ENCODE measurements at regions not wholly inside any gene's neighbourhood (a gene's known extent, or its start where the extent isn't known, plus 50 kb on each side); places are given as distances from the start of the nearest gene placed in this dataset.

DNA sequence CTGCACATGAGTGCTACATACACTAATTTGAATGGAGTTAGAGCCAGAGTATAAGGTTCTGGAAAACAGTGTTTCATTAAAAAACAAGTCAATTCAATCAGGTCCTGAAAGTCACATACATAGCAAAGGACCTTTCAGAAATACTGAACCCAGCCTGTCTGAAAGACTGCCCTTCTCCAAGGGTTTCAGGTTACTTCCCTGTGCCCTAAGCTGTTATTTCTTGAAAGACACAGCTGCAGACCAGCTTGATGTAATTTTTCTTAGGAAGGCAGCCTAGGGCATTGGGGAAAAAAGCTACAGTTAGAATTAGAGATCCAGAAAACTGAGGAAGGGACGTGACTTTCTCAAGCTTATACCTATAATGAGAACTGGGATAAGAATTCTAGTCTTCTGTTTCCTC, 155.9 kb upstream of the MAOA start:
- TF ChIP-seq EZH2phosphoT487 (IDR thresholded peaks at IDR 0.05; ENCODE audit: low read depth), result no peak
- TF ChIP-seq, protein P1, sequence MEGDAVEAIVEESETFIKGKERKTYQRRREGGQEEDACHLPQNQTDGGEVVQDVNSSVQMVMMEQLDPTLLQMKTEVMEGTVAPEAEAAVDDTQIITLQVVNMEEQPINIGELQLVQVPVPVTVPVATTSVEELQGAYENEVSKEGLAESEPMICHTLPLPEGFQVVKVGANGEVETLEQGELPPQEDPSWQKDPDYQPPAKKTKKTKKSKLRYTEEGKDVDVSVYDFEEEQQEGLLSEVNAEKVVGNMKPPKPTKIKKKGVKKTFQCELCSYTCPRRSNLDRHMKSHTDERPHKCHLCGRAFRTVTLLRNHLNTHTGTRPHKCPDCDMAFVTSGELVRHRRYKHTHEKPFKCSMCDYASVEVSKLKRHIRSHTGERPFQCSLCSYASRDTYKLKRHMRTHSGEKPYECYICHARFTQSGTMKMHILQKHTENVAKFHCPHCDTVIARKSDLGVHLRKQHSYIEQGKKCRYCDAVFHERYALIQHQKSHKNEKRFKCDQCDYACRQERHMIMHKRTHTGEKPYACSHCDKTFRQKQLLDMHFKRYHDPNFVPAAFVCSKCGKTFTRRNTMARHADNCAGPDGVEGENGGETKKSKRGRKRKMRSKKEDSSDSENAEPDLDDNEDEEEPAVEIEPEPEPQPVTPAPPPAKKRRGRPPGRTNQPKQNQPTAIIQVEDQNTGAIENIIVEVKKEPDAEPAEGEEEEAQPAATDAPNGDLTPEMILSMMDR (IDR thresholded peaks at IDR 0.05; ENCODE audit: low read depth, low read length), result no peak
- Histone ChIP-seq H3K4me3 (ENCODE audit: low read length) (no peak overlapping the region), H3K27ac (ENCODE audit: low read length) (no peak overlapping the region), H3K36me3 (replicated peaks; ENCODE audit: low read depth, low read length) (no peaks in the 10 kb centered on the region), H3K27me3 (ENCODE audit: low read depth, low read length) (no peaks in the 10 kb centered on the region), H4K20me1 (ENCODE audit: insufficient read depth, low read length) (no peaks in the 10 kb centered on the region), H3K79me2 (ENCODE audit: low read length) (no peaks in the 10 kb centered on the region), H3K4me1 (ENCODE audit: low read length) (no peaks in the 10 kb centered on the region), H3K4me2 (ENCODE audit: low read length) (no peak overlapping the region), H2AFZ (ENCODE audit: low read depth, low read length) (no peak overlapping the region), H3K9me3 (ENCODE audit: insufficient read depth, low read length) (no peaks in the 10 kb centered on the region), H3K9ac (ENCODE audit: low read length) (no peak overlapping the region)

DNA sequence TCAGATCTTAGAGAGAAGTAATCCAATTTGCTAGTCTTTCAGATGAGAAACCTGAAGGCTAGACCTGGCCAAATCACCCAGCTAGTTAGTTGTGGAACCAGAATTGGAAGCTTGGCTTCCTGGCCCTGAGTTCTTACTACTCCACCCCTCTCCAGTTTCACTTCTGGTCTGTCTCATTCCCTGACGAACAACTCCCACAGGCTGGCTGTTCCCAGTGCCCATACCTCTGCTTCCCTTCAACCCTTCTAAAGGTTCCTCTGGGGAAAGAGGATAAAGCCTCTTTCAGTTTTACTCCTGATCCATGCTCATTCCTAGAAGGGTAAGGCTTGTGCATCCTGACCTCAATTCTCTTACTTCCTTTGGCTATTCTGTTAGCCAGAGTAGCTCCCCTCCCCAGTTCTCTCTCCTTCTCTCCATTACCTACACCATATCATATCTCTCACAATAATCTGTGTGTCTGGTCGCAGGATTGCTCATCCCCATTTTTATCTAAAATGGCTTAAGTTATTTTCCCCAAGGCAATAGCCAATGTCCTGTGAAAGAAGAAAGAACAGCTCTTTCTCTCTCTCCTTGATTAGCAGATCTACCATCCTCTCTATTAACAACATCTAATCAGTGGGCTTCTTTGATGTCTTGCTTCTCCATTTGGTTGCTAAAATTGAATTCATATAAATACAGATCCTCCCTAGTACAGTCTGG, 155.0 kb upstream of the MAOA start:
- Histone ChIP-seq H3K4me2 (ENCODE audit: low read length) (no peak overlapping the region), H3K27me3 (ENCODE audit: low read depth, low read length) (no peaks in the 10 kb centered on the region), H3K9ac (ENCODE audit: low read length) (no peak overlapping the region), H3K4me1 (ENCODE audit: low read length) (no peaks in the 10 kb centered on the region), H3K4me3 (ENCODE audit: low read length) (no peak overlapping the region), H3K27ac (ENCODE audit: low read length) (no peak overlapping the region), H3K36me3 (replicated peaks; ENCODE audit: low read depth, low read length) (no peaks in the 10 kb centered on the region), H3K79me2 (ENCODE audit: low read length) (no peaks in the 10 kb centered on the region), H3K9me3 (ENCODE audit: insufficient read depth, low read length) (no peaks in the 10 kb centered on the region), H2AFZ (ENCODE audit: low read depth, low read length) (no peak overlapping the region), H4K20me1 (ENCODE audit: insufficient read depth, low read length) (no peaks in the 10 kb centered on the region)
- no peak for TF ChIP-seq EZH2phosphoT487 (IDR thresholded peaks at IDR 0.05; ENCODE audit: low read depth)
- TF ChIP-seq, protein P1 (IDR thresholded peaks at IDR 0.05; ENCODE audit: low read depth, low read length), result no peak

DNA sequence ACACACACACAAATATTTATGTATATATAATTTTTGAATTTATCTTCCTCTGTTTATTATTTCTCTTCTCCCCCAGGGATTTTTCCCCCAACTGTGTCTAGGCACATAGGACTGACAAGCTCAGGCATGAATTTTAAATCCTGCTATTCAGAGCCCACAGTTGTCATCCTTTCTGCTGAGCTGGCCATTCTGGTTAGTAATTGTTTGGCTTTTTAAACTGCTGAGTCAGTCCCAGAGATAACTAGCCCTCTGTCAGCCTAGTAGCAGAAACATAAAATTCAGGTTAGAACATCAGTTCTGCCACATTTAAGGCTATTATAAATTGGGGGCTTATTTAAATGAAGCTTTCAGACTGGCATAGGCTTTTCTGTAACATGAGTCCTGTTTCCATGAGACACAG, 151.7 kb upstream of the MAOA start:
- Histone ChIP-seq H3K27me3 (ENCODE audit: low read depth, low read length) (no peaks in the 10 kb centered on the region), H4K20me1 (ENCODE audit: insufficient read depth, low read length) (no peaks in the 10 kb centered on the region), H3K9ac (ENCODE audit: low read length) (no peak overlapping the region), H2AFZ (ENCODE audit: low read depth, low read length) (no peak overlapping the region), H3K79me2 (ENCODE audit: low read length) (no peaks in the 10 kb centered on the region), H3K36me3 (replicated peaks; ENCODE audit: low read depth, low read length) (no peaks in the 10 kb centered on the region), H3K4me3 (ENCODE audit: low read length) (no peak overlapping the region), H3K4me2 (ENCODE audit: low read length) (no peak overlapping the region), H3K4me1 (ENCODE audit: low read length) (no peaks in the 10 kb centered on the region), H3K9me3 (ENCODE audit: insufficient read depth, low read length) (no peaks in the 10 kb centered on the region), H3K27ac (ENCODE audit: low read length) (no peak overlapping the region)
- TF ChIP-seq, protein P1 (IDR thresholded peaks at IDR 0.05; ENCODE audit: low read depth, low read length), result no peak
- TF ChIP-seq EZH2phosphoT487 (IDR thresholded peaks at IDR 0.05; ENCODE audit: low read depth), result no peak

DNA sequence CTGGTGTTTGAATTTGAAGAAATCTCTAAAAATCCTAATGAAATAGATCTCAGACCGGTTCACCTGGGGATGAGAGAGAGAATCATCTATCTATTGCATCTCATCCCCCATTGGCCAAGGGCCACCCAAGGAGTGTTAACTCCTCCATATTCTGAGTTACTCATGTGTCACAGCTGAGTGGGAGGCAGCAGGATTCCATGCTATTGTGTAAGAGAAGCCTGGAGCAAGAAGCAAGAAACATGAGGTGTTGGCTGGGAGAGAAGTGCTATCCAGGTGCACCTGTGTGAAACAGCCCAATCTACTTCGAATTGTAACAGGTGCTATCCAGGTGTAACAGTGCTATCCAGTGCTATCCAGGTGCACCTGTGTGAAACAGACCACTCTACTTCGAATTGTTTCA, 150.3 kb upstream of the MAOA start:
- H3K27me3 ChIP-seq (ENCODE audit: low read depth, low read length), result no peaks in the 10 kb centered on the region
- H4K20me1 ChIP-seq (ENCODE audit: insufficient read depth, low read length), result no peaks in the 10 kb centered on the region
- no peak overlapping the region for H3K4me2 ChIP-seq (ENCODE audit: low read length)
- TF ChIP-seq EZH2phosphoT487 (IDR thresholded peaks at IDR 0.05; ENCODE audit: low read depth), result no peak
- TF ChIP-seq, protein P1 (IDR thresholded peaks at IDR 0.05; ENCODE audit: low read depth, low read length), result no peak
- no peak overlapping the region for H3K27ac ChIP-seq (ENCODE audit: low read length)
- H3K4me1 ChIP-seq (ENCODE audit: low read length), result no peaks in the 10 kb centered on the region
- H2AFZ ChIP-seq (ENCODE audit: low read depth, low read length), result no peak overlapping the region
- no peaks in the 10 kb centered on the region for H3K79me2 ChIP-seq (ENCODE audit: low read length)
- H3K9me3 ChIP-seq (ENCODE audit: insufficient read depth, low read length), result no peaks in the 10 kb centered on the region
- H3K4me3 ChIP-seq (ENCODE audit: low read length), result no peak overlapping the region
- no peak overlapping the region for H3K9ac ChIP-seq (ENCODE audit: low read length)
- no peaks in the 10 kb centered on the region for H3K36me3 ChIP-seq (replicated peaks; ENCODE audit: low read depth, low read length)
